ENCODE measurements at regions not wholly inside any gene's neighbourhood (a gene's known extent, or its start where the extent isn't known, plus 50 kb on each side); places are given as distances from the start of the nearest gene placed in this dataset.

DNA sequence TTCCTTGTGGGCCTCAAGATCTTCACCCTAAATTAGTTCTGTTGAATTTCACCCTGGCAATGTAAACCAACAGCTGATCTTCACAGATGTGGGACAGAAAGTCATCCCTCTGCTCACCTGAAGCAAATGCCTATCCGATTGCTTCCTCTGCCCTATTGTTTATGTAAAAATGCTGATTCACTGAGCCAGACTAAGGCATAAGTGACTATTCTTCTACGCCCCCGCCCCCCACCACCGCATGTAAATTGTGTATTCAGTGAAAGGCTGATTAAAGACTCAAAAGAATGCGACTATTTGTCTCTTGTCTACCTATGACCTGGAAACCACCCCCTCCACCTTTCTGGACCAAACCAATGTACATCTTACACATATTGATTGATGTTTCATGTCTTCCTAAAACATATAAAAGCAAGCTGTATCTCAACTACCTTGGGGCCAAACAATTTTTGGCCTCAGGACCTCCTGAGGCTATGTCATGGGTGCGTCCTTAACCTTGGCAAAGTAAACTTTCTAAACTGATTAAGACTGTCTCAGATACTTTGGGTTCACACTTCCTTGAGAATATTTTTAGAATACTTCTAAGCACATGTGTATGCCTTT, 129.7 kb upstream of the BOD1 start:
- Histone ChIP-seq H3K36me3 (ENCODE audit: control insufficient read depth in 4 of 4, insufficient read depth in 4 of 4, low read length in 3 of 4) (no peaks in the 10 kb centered on the region), H3K9me3 (ENCODE audit: control extremely low read depth in 1 of 5, control insufficient read depth in 4 of 5, insufficient read depth in 2 of 5, low read depth in 1 of 5, low read length in 4 of 5) (no peaks in the 10 kb centered on the region), H3K27me3 (replicated peaks in 2 of 5; ENCODE audit: control insufficient read depth in 4 of 5, insufficient read depth in 5 of 5, low read length in 4 of 5) (no peaks in the 10 kb centered on the region), H3K4me1 (ENCODE audit: control extremely low read depth in 1 of 4, control insufficient read depth in 4 of 4, insufficient read depth in 4 of 4, low read length in 3 of 4) (peaks cover 0 to 16% (median 8%) of the 10 kb centered on the region in 4 experiments), H3K4me3 (ENCODE audit: control insufficient read depth in 1 of 7, extremely low read depth in 1 of 7, insufficient read depth in 4 of 7, low read depth in 2 of 7, low read length in 6 of 7) (no peak overlapping the region), H3K27ac (ENCODE audit: insufficient read depth in 1 of 2, low read depth in 1 of 2, low read length in 2 of 2, poor library complexity in 1 of 2, severe bottlenecking in 2 of 2) (no peak overlapping the region)
- DNase-seq = no peak
- POLR2A ChIA-PET = no interaction called here
- CTCF ChIA-PET = no interaction called here
- WGBS (ENCODE audit: insufficient coverage) = 87% methylated on average over 6 of the region's 6 CpGs

DNA sequence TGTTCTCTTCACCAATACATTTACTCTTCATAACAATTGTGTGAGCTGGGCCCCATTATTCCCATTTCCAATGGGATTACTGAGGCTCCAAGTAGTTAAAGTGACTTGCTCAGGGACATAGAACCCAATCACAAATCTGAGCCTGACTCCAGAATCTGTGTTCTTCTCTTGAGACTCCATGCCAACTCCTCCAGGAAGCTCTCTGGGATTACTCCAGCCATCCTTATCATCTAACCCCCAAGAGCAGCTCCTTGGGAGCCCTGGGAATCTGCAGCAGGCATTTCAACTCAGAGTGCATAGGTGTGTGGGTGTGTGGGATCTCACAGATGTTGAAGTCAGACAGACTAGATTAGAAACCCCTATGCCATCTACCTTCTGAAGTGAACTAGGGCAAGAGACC, 131.4 kb upstream of the BOD1 start:
- Histone ChIP-seq H3K9me3 (ENCODE audit: control extremely low read depth in 1 of 5, control insufficient read depth in 4 of 5, insufficient read depth in 2 of 5, low read depth in 1 of 5, low read length in 4 of 5) (no peaks in the 10 kb centered on the region), H3K4me3 (ENCODE audit: control insufficient read depth in 1 of 7, extremely low read depth in 1 of 7, insufficient read depth in 4 of 7, low read depth in 2 of 7, low read length in 6 of 7) (no peak overlapping the region), H3K4me1 (ENCODE audit: control extremely low read depth in 1 of 4, control insufficient read depth in 4 of 4, insufficient read depth in 4 of 4, low read length in 3 of 4) (peaks cover 0 to 16% (median 8%) of the 10 kb centered on the region in 4 experiments), H3K27ac (ENCODE audit: insufficient read depth in 1 of 2, low read depth in 1 of 2, low read length in 2 of 2, poor library complexity in 1 of 2, severe bottlenecking in 2 of 2) (no peak overlapping the region), H3K27me3 (replicated peaks in 2 of 5; ENCODE audit: control insufficient read depth in 4 of 5, insufficient read depth in 5 of 5, low read length in 4 of 5) (no peaks in the 10 kb centered on the region), H3K36me3 (ENCODE audit: control insufficient read depth in 4 of 4, insufficient read depth in 4 of 4, low read length in 3 of 4) (no peaks in the 10 kb centered on the region)
- ChIA-PET CTCF (no interaction called here), POLR2A (no interaction called here)
- no peak for DNase-seq

DNA sequence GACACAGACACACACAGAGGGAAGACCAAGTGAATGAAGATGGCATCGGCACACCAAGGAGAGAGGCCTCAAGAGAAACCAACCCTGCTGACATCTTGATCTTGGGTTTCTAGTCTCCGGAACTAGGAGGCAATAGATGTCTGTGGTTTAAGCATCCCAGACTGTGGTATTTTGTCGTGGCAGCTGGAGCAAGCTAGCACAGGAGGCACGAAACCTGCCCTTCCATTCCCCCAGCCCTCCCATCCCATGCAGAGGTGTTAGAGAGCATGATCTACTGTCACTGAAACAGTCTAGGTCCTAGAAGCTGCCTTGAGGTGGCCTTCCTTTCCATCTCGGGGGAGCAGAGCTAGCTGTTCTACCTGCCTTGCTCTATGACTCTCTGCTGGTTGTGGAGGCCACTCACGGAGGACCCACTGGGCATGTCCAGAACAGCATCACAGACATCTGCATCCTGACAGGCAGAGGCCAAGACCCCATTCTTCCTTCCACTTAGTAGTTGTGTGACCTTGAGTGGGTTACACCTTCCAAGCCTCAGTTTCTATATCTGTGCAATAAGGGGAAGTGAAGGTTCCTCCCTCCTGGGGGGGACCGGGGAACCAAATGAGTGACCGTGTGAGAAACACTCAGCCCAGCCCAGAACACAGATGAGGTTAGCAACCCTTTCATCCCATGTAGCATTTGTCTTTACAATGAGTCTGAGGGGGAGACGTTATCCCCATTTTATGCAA, 134.3 kb upstream of the BOD1 start:
- POLR2A ChIA-PET = no interaction called here
- Histone ChIP-seq H3K4me1 (ENCODE audit: control extremely low read depth in 1 of 4, control insufficient read depth in 4 of 4, insufficient read depth in 4 of 4, low read length in 3 of 4) (peaks cover 0 to 3% (median 0%) of the 10 kb centered on the region in 4 experiments), H3K27ac (ENCODE audit: insufficient read depth in 1 of 2, low read depth in 1 of 2, low read length in 2 of 2, poor library complexity in 1 of 2, severe bottlenecking in 2 of 2) (no peak overlapping the region), H3K27me3 (replicated peaks in 2 of 5; ENCODE audit: control insufficient read depth in 4 of 5, insufficient read depth in 5 of 5, low read length in 4 of 5) (no peaks in the 10 kb centered on the region), H3K36me3 (ENCODE audit: control insufficient read depth in 4 of 4, insufficient read depth in 4 of 4, low read length in 3 of 4) (no peaks in the 10 kb centered on the region), H3K4me3 (ENCODE audit: control insufficient read depth in 1 of 7, extremely low read depth in 1 of 7, insufficient read depth in 4 of 7, low read depth in 2 of 7, low read length in 6 of 7) (no peak overlapping the region), H3K9me3 (ENCODE audit: control extremely low read depth in 1 of 5, control insufficient read depth in 4 of 5, insufficient read depth in 2 of 5, low read depth in 1 of 5, low read length in 4 of 5) (no peaks in the 10 kb centered on the region)
- DNase-seq = no peak
- WGBS (ENCODE audit: insufficient coverage) = 91% methylated on average over 5 of the region's 9 CpGs
- CTCF ChIA-PET = no interaction called here

DNA sequence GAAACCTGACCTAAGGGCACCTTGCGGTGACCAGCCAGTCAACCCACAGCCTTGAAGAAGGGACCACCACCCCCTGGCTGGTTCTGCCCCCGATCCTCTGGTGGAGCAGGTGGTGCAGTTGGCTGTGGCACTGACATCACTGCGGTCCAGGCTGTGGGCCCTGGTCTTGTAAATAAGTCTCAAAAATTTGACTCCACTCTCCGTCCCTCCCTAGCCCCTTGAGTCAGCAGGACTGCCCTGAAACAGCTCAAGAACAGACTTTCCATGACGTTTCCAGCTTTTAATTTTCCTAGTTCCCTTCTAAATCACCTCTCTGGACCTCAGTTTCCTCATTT, 134.8 kb upstream of the BOD1 start:
- Histone ChIP-seq H3K9me3 (ENCODE audit: control extremely low read depth in 1 of 5, control insufficient read depth in 4 of 5, insufficient read depth in 2 of 5, low read depth in 1 of 5, low read length in 4 of 5) (no peaks in the 10 kb centered on the region), H3K4me3 (ENCODE audit: control insufficient read depth in 1 of 7, extremely low read depth in 1 of 7, insufficient read depth in 4 of 7, low read depth in 2 of 7, low read length in 6 of 7) (no peak overlapping the region), H3K36me3 (ENCODE audit: control insufficient read depth in 4 of 4, insufficient read depth in 4 of 4, low read length in 3 of 4) (no peaks in the 10 kb centered on the region), H3K27me3 (replicated peaks in 2 of 5; ENCODE audit: control insufficient read depth in 4 of 5, insufficient read depth in 5 of 5, low read length in 4 of 5) (no peaks in the 10 kb centered on the region), H3K4me1 (ENCODE audit: control extremely low read depth in 1 of 4, control insufficient read depth in 4 of 4, insufficient read depth in 4 of 4, low read length in 3 of 4) (peaks cover 0 to 3% (median 0%) of the 10 kb centered on the region in 4 experiments), H3K27ac (ENCODE audit: insufficient read depth in 1 of 2, low read depth in 1 of 2, low read length in 2 of 2, poor library complexity in 1 of 2, severe bottlenecking in 2 of 2) (no peak overlapping the region)
- no peak for DNase-seq
- CTCF ChIA-PET = no interaction called here
- POLR2A ChIA-PET = no interaction called here
- 100% methylated on average over 3 of the region's 5 CpGs for WGBS (ENCODE audit: insufficient coverage)

DNA sequence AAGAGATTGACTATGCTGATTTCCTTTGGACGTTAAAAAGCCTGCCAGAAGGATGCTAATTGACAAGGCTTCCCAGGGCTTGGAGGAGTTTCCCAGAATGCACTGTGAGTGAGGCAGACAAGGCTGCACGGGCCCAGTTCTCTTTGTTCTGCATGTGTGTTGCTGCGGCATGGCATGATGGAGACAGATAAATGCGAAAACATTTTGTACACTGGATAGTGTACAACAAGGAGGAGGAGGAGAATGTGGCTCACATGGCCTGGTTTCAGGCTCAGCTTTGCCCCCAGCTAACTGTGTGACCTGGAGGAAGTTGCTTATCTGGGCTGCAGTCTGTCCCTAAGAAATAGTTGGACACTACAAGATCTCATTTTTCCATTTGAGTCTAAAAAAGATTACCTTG, 135.5 kb upstream of the CPEB4 start:
- H3K4me1 ChIP-seq (ENCODE audit: control extremely low read depth in 1 of 4, control insufficient read depth in 4 of 4, insufficient read depth in 4 of 4, low read length in 3 of 4) = peaks cover 0 to 3% (median 0%) of the 10 kb centered on the region in 4 experiments
- H3K9me3 ChIP-seq (ENCODE audit: control extremely low read depth in 1 of 5, control insufficient read depth in 4 of 5, insufficient read depth in 2 of 5, low read depth in 1 of 5, low read length in 4 of 5) = no peaks in the 10 kb centered on the region
- DNase-seq = no peak
- POLR2A ChIA-PET = no interaction called here
- no peak overlapping the region for H3K27ac ChIP-seq (ENCODE audit: insufficient read depth in 1 of 2, low read depth in 1 of 2, low read length in 2 of 2, poor library complexity in 1 of 2, severe bottlenecking in 2 of 2)
- no peaks in the 10 kb centered on the region for H3K27me3 ChIP-seq (replicated peaks in 2 of 5; ENCODE audit: control insufficient read depth in 4 of 5, insufficient read depth in 5 of 5, low read length in 4 of 5)
- CTCF ChIA-PET = interaction anchor here (0.9 kb wide), 1 partner anchor 25 kb away, joined by 4 read pairs; no protein-coding TSS in a partner anchor
- H3K36me3 ChIP-seq (ENCODE audit: control insufficient read depth in 4 of 4, insufficient read depth in 4 of 4, low read length in 3 of 4) = no peaks in the 10 kb centered on the region
- no peak overlapping the region for H3K4me3 ChIP-seq (ENCODE audit: control insufficient read depth in 1 of 7, extremely low read depth in 1 of 7, insufficient read depth in 4 of 7, low read depth in 2 of 7, low read length in 6 of 7)
- WGBS (ENCODE audit: insufficient coverage) = 95% methylated on average over 4 of the region's 4 CpGs

DNA sequence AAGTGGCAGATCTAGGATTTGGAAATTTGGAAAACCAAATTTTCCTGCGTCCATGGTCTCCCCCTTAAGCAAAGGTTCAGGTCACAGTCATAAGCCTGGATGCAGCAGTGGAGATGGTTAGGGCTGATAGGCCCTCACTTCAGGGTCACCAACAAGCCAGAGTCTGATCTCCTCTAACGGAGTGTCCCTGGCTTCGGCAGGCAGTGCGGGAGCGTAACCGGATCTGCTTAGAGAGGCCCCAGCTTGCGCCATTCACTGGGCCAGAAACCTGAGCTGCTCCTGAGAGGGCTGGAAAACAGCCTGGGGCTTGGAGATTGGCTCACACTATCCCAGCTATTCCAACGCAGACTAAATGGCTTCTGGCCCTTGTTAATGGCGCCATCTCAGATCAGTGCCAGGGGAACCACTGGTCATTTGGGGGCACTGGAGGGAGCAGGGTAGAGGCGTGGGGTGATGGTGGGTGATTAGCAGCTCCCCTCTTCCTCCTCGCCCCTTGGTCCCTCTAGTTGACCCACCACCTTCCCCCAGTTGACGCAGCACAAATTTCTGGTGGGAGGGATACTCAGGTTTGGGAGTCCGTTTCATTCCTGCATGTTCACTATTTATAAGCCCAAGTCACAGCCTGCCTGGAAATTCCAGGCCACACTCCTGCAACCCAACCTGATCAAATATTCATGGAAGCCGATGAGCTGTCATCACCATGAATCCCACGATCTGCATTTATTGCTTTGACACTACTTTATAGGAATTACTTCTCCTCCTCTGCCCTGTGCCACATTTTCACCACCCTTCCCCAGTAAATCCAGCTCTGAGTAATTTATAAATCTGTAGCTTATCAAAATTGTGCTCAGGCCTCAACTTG, 134.6 kb upstream of the CPEB4 start:
- DNase-seq = no peak
- no peak overlapping the region for H3K4me3 ChIP-seq (ENCODE audit: control insufficient read depth in 1 of 7, extremely low read depth in 1 of 7, insufficient read depth in 4 of 7, low read depth in 2 of 7, low read length in 6 of 7)
- no peak overlapping the region for H3K27ac ChIP-seq (ENCODE audit: insufficient read depth in 1 of 2, low read depth in 1 of 2, low read length in 2 of 2, poor library complexity in 1 of 2, severe bottlenecking in 2 of 2)
- H3K4me1 ChIP-seq (ENCODE audit: control extremely low read depth in 1 of 4, control insufficient read depth in 4 of 4, insufficient read depth in 4 of 4, low read length in 3 of 4) = peaks cover 0 to 3% (median 0%) of the 10 kb centered on the region in 4 experiments
- H3K9me3 ChIP-seq (ENCODE audit: control extremely low read depth in 1 of 5, control insufficient read depth in 4 of 5, insufficient read depth in 2 of 5, low read depth in 1 of 5, low read length in 4 of 5) = no peaks in the 10 kb centered on the region
- ChIA-PET CTCF (no interaction called here), POLR2A (no interaction called here)
- H3K27me3 ChIP-seq (replicated peaks in 2 of 5; ENCODE audit: control insufficient read depth in 4 of 5, insufficient read depth in 5 of 5, low read length in 4 of 5) = no peaks in the 10 kb centered on the region
- 98% methylated on average over 13 of the region's 15 CpGs for WGBS (ENCODE audit: insufficient coverage)
- no peaks in the 10 kb centered on the region for H3K36me3 ChIP-seq (ENCODE audit: control insufficient read depth in 4 of 4, insufficient read depth in 4 of 4, low read length in 3 of 4)

DNA sequence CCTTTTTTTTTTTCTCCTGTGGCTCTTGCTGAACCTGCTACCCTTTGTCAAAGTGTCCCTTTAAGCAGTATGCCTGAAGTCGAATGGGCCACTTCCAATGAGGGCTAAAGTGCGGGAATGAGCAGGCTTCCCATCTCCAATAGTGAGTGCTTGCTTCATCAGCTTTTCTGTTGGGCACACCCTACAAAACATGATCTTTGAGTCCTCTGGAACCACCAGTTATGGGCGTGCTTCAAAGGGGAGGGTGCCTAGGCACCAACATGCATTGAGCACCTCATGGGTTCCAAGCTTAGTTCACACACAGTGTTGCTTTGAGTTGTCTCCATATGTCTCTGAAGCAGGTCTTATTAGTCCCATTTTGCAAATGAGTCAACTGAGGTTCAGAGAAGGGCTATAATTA, 132.8 kb upstream of the CPEB4 start:
- H3K27me3 ChIP-seq (replicated peaks in 2 of 5; ENCODE audit: control insufficient read depth in 4 of 5, insufficient read depth in 5 of 5, low read length in 4 of 5) = no peaks in the 10 kb centered on the region
- H3K4me3 ChIP-seq (ENCODE audit: control insufficient read depth in 1 of 7, extremely low read depth in 1 of 7, insufficient read depth in 4 of 7, low read depth in 2 of 7, low read length in 6 of 7) = no peak overlapping the region
- no peaks in the 10 kb centered on the region for H3K9me3 ChIP-seq (ENCODE audit: control extremely low read depth in 1 of 5, control insufficient read depth in 4 of 5, insufficient read depth in 2 of 5, low read depth in 1 of 5, low read length in 4 of 5)
- peaks cover 0 to 3% (median 0%) of the 10 kb centered on the region in 4 experiments for H3K4me1 ChIP-seq (ENCODE audit: control extremely low read depth in 1 of 4, control insufficient read depth in 4 of 4, insufficient read depth in 4 of 4, low read length in 3 of 4)
- CTCF ChIA-PET = interaction anchor here (0.7 to 1.0 kb wide), 2 partner anchors 59 to 170 kb away, joined by 3 read pairs; no protein-coding TSS in a partner anchor
- WGBS (ENCODE audit: insufficient coverage) = 96% methylated on average over 3 of the region's 3 CpGs
- H3K36me3 ChIP-seq (ENCODE audit: control insufficient read depth in 4 of 4, insufficient read depth in 4 of 4, low read length in 3 of 4) = no peaks in the 10 kb centered on the region
- no peak for DNase-seq
- H3K27ac ChIP-seq (ENCODE audit: insufficient read depth in 1 of 2, low read depth in 1 of 2, low read length in 2 of 2, poor library complexity in 1 of 2, severe bottlenecking in 2 of 2) = no peak overlapping the region
- POLR2A ChIA-PET = no interaction called here

Measured in common myeloid progenitor, CD34-positive (primary cell).